Skeletal muscle tissue (tissue), 3 donors: ENCODE measurements at regions not wholly inside any gene's neighbourhood (a gene's known extent, or its start where the extent isn't known, plus 50 kb on each side); places are given as distances from the start of the nearest gene placed in this dataset.
"Not testable (repeated sequence)": the region's sequence is repeated elsewhere in the genome, so short reads cannot be mapped to it uniquely, and the experiment has no call there.

Experiments used
- H3K27ac ChIP-seq: one replicate; pipeline ENCODE4 v1.7.0; 2013; ENCODE audit warnings: mild to moderate bottlenecking, low read depth, low read length, inconsistent platforms
- H3K27me3 ChIP-seq, 3 donors: one replicate each; pipeline ENCODE4 v1.7.0; 2013; ENCODE audit warnings: low read length in 3 of 3; ENCODE audit not compliant: control insufficient read depth in 3 of 3, insufficient read depth in 3 of 3
- H3K36me3 ChIP-seq, 3 donors: one replicate each; pipeline ENCODE4 v1.7.0; 2013; ENCODE audit warnings: low read length in 3 of 3; ENCODE audit not compliant: control insufficient read depth in 3 of 3, insufficient read depth in 3 of 3
- H3K4me1 ChIP-seq, 3 donors: one replicate each; pipeline ENCODE4 v1.7.0; 2013; ENCODE audit warnings: low read length in 3 of 3, mild to moderate bottlenecking in 3 of 3; ENCODE audit not compliant: control insufficient read depth in 3 of 3, insufficient read depth in 3 of 3
- H3K4me3 ChIP-seq, 3 donors: one replicate each; pipeline ENCODE4 v1.7.0; 2013; ENCODE audit warnings: low read length in 3 of 3
- H3K9ac ChIP-seq, 3 donors: one replicate each; pipeline ENCODE4 v1.7.0; 2013; ENCODE audit warnings: low read length in 3 of 3, mild to moderate bottlenecking in 3 of 3, moderate library complexity in 2 of 3, low read depth in 1 of 3
- H3K9me3 ChIP-seq, 3 donors: one replicate each; pipeline ENCODE4 v1.7.0; 2013; ENCODE audit warnings: low read length in 3 of 3; ENCODE audit not compliant: control insufficient read depth in 3 of 3
- donor health status: Osteomylitis.

- Histone ChIP-seq H3K36me3 (no peaks in the 10 kb centered on the region), H3K27ac (no peak overlapping the region), H3K9ac (no peak overlapping the region), H3K9me3 (peaks cover 0 to 2% (median 0%) of the 10 kb centered on the region in 3 donors), H3K4me3 (no peak overlapping the region), H3K27me3 (no peaks in the 10 kb centered on the region), H3K4me1 (no peaks in the 10 kb centered on the region)
Observed at GRCh38 chr2:35598310-35598709, 757.3 kb upstream of the CRIM1 start.

- Histone ChIP-seq H3K27ac (no peak overlapping the region), H3K4me3 (no peak overlapping the region), H3K9me3 (no peaks in the 10 kb centered on the region), H3K36me3 (no peaks in the 10 kb centered on the region), H3K9ac (no peak overlapping the region), H3K27me3 (no peaks in the 10 kb centered on the region), H3K4me1 (no peaks in the 10 kb centered on the region)
Observed at GRCh38 chr2:35591886-35592285, 763.7 kb upstream of the CRIM1 start.

DNA sequence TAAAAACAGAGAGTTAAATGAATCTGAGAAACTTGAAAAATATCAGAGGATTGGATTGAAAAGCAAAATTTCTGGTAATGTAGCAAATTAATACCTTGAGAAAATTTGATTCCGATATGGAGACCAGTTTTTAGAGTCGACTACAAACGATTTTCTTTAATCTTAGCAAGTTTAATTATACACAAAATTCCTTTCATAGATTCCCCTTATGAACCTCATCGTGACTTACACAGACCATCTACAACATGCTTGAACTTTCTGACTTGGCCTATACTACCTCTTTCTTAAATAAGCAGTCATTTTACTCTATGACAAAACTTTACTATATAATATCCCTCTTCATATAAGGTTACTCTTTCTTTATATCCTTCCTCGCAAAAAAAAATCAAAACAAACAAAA, 769.6 kb upstream of the CRIM1 start:
- no peak overlapping the region for H3K27ac ChIP-seq
- no peak overlapping the region for H3K4me3 ChIP-seq
- H3K36me3 ChIP-seq = no peaks in the 10 kb centered on the region
- H3K9ac ChIP-seq = no peak overlapping the region
- no peaks in the 10 kb centered on the region for H3K27me3 ChIP-seq
- H3K4me1 ChIP-seq = no peaks in the 10 kb centered on the region
- H3K9me3 ChIP-seq = no peaks in the 10 kb centered on the region

DNA sequence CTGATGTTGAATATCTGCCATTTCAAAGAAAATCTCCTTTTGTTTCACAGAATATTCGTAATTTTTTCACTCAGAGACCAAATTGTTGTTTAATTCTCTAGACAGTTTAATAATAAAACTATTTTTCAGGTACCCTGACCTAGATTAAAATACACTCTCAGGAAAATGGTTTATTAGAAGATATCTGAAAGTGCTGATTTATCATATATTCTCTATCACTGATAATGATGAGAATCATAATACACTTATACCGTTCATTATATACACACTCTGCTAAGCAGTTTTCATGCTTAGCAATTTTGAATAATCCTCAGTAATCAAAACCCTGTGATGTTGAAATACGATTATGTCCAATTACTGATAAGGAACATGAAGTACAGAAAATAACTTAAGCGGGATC, 772.9 kb upstream of the CRIM1 start:
- no peaks in the 10 kb centered on the region for H3K4me1 ChIP-seq
- H3K4me3 ChIP-seq = no peak overlapping the region

GRCh38 chr2:35580956-35581355, 774.6 kb upstream of the CRIM1 start:
- Histone ChIP-seq H3K36me3 (no peaks in the 10 kb centered on the region), H3K4me1 (no peaks in the 10 kb centered on the region), H3K4me3 (no peak overlapping the region), H3K9ac (no peak overlapping the region), H3K9me3 (no peaks in the 10 kb centered on the region), H3K27me3 (no peaks in the 10 kb centered on the region), H3K27ac (no peak overlapping the region)

More for the DNA sequence above, 772.9 kb upstream of the CRIM1 start:
- no peaks in the 10 kb centered on the region for H3K9me3 ChIP-seq
- no peak overlapping the region for H3K9ac ChIP-seq
- no peak overlapping the region for H3K27ac ChIP-seq
- H3K36me3 ChIP-seq = no peaks in the 10 kb centered on the region
- no peaks in the 10 kb centered on the region for H3K27me3 ChIP-seq

- not testable (repeated sequence) for H3K9me3 ChIP-seq, H3K4me1 ChIP-seq, H3K4me3 ChIP-seq, H3K27me3 ChIP-seq, H3K9ac ChIP-seq, H3K27ac ChIP-seq, H3K36me3 ChIP-seq
Observed at GRCh38 chr2:35568574-35568973, 787.0 kb upstream of the CRIM1 start.

GRCh38 chr2:35562488-35562887, 793.1 kb upstream of the CRIM1 start:
- H3K4me1 ChIP-seq = no peaks in the 10 kb centered on the region
- no peak overlapping the region for H3K27ac ChIP-seq
- H3K27me3 ChIP-seq = no peaks in the 10 kb centered on the region
- H3K36me3 ChIP-seq = no peaks in the 10 kb centered on the region
- no peak overlapping the region for H3K4me3 ChIP-seq
- H3K9ac ChIP-seq = no peak overlapping the region
- H3K9me3 ChIP-seq = no peaks in the 10 kb centered on the region

DNA sequence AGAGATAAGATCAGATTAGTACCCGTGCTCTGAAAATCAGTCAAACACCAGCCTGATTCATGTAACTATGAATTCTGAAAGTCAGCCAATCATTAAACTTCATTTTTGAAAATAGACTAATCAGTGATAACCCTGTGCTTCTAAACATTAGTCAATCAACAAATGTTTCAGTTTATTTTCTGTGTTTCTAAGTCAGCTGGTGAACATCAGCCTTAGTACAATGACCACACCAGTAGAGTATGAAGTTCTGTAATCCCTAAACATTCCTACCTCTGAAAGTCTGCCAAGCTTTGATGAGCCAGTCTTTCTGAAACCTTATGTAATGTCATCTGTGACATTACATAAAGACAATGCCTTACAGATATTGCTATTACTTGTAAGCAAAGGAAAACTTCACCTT, 807.4 kb upstream of the CRIM1 start:
- H3K27me3 ChIP-seq = no peaks in the 10 kb centered on the region
- no peaks in the 10 kb centered on the region for H3K9me3 ChIP-seq
- no peaks in the 10 kb centered on the region for H3K4me1 ChIP-seq
- H3K4me3 ChIP-seq = no peak overlapping the region
- H3K36me3 ChIP-seq = no peaks in the 10 kb centered on the region
- no peak overlapping the region for H3K27ac ChIP-seq
- no peak overlapping the region for H3K9ac ChIP-seq

- no peaks in the 10 kb centered on the region for H3K27me3 ChIP-seq
- no peak overlapping the region for H3K27ac ChIP-seq
- no peaks in the 10 kb centered on the region for H3K36me3 ChIP-seq
- H3K9me3 ChIP-seq = no peaks in the 10 kb centered on the region
- no peak overlapping the region for H3K4me3 ChIP-seq
- no peak overlapping the region for H3K9ac ChIP-seq
- no peaks in the 10 kb centered on the region for H3K4me1 ChIP-seq
Observed at GRCh38 chr2:35545301-35545700, 810.3 kb upstream of the CRIM1 start.

GRCh38 chr2:35538796-35539195, 816.8 kb upstream of the CRIM1 start:
- Histone ChIP-seq H3K4me3 (no peak overlapping the region), H3K27ac (no peak overlapping the region), H3K9me3 (no peaks in the 10 kb centered on the region), H3K4me1 (no peaks in the 10 kb centered on the region), H3K9ac (no peak overlapping the region), H3K36me3 (no peaks in the 10 kb centered on the region), H3K27me3 (no peaks in the 10 kb centered on the region)

GRCh38 chr2:35530615-35531135, 824.9 kb upstream of the CRIM1 start:
- Histone ChIP-seq H3K9me3 (peaks cover 0 to 4% (median 0%) of the 10 kb centered on the region in 3 donors), H3K4me3 (no peak overlapping the region), H3K27me3 (no peaks in the 10 kb centered on the region), H3K36me3 (no peaks in the 10 kb centered on the region), H3K27ac (no peak overlapping the region), H3K4me1 (no peaks in the 10 kb centered on the region), H3K9ac (no peak overlapping the region)
